ENCODE measurements at regions not wholly inside any gene's neighbourhood (a gene's known extent, or its start where the extent isn't known, plus 50 kb on each side); places are given as distances from the start of the nearest gene placed in this dataset.
"Not testable (repeated sequence)": the region's sequence is repeated elsewhere in the genome, so short reads cannot be mapped to it uniquely, and the experiment has no call there.

DNA sequence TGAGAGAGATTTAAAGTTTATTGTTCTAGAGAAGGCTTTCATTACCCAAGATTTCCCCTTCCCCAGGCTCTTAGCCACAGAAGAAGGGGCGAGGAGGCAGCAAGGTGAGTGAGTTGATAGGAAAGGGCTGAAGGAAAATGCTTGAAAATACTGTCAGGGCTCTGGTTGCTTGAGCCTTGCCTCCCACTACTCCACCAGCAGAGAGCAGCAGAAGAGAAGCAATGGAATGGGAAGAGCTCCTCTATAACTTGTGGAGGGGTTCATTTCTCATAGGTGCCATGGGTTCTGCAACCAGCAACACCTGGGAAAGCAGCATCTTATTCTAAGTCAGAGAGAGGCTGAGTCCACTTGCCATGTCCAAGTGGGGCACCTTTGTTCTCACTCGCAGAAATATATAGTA, 184.0 kb upstream of the CNTN6 start:
- Histone ChIP-seq H3K4me2 (no peak overlapping the region), H3K9me3 (no peaks in the 10 kb centered on the region), H3K4me3 (no peak overlapping the region), H3K27ac (no peak overlapping the region), H3K4me1 (no peaks in the 10 kb centered on the region)
- CTCF ChIA-PET: no interaction called here
- TF ChIP-seq POLR2AphosphoS2 (conservative IDR thresholded peaks at IDR 0.05; ENCODE audit: low read length) (no peak), FOSB (CRISPR knock-in tag; IDR thresholded peaks at IDR 0.05) (no peak), ZFP36 (IDR thresholded peaks at IDR 0.05; ENCODE audit: borderline replicate concordance, partially characterized antibody) (no peak), BHLHE40 (IDR thresholded peaks at IDR 0.05; ENCODE audit: low read depth, low read length) (no peak), HEYL (CRISPR knock-in tag; IDR thresholded peaks at IDR 0.05) (no peak), CBX8 (IDR thresholded peaks at IDR 0.05) (no peak), ZSCAN20 (CRISPR knock-in tag; IDR thresholded peaks at IDR 0.05) (no peak), HDAC2 (IDR thresholded peaks at IDR 0.05) (no peak), RAD21 (conservative IDR thresholded peaks at IDR 0.05 in 1 of 2, IDR thresholded peaks at IDR 0.05 in 1 of 2) (no peak)
- TF ChIP-seq, protein P1, sequence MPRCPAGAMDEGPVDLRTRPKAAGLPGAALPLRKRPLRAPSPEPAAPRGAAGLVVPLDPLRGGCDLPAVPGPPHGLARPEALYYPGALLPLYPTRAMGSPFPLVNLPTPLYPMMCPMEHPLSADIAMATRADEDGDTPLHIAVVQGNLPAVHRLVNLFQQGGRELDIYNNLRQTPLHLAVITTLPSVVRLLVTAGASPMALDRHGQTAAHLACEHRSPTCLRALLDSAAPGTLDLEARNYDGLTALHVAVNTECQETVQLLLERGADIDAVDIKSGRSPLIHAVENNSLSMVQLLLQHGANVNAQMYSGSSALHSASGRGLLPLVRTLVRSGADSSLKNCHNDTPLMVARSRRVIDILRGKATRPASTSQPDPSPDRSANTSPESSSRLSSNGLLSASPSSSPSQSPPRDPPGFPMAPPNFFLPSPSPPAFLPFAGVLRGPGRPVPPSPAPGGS (IDR thresholded peaks at IDR 0.05): no peak
- FAIRE-seq (no peak), DNase-seq (ENCODE audit: low read depth in 1 of 2, low spot score in 1 of 2) (no peak), ATAC-seq (no peak)
- WGBS (ENCODE audit: missing lambda C conversion rate): 9% methylated on average over 2 of the region's 2 CpGs
- POLR2A ChIA-PET: no interaction called here

DNA sequence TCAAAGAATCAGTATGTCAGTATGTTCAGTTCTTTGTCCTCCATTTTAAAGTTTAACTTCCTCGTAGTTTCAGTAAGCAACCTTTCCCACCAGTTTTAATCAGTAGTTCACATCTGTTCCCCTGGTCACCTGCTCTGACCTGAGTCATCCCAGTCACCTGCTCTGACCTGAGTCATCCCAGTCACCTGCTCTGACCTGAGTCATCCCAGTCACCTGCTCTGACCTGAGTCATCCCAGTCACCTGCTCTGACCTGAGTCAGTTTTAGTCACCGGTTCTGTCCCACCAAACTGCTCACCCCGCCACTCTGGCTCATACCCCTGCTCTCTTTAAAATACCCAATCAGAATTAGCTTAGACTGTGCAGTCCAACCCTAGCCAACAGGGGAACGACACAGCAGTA, 180.1 kb upstream of the CNTN6 start:
- ATAC-seq; POLR2A ChIA-PET; H3K4me3 ChIP-seq; DNase-seq (ENCODE audit: low read depth in 1 of 2, low spot score in 1 of 2); H3K4me2 ChIP-seq; FAIRE-seq; H3K4me1 ChIP-seq; H3K27ac ChIP-seq; H3K9me3 ChIP-seq: not testable (repeated sequence)
- CTCF ChIA-PET: interaction anchor here (0.9 kb wide), 1 partner anchor 11 kb away, joined by 3 read pairs; no protein-coding TSS in a partner anchor
- 5% methylated on average over 4 of the region's 4 CpGs for WGBS (ENCODE audit: missing lambda C conversion rate)

DNA sequence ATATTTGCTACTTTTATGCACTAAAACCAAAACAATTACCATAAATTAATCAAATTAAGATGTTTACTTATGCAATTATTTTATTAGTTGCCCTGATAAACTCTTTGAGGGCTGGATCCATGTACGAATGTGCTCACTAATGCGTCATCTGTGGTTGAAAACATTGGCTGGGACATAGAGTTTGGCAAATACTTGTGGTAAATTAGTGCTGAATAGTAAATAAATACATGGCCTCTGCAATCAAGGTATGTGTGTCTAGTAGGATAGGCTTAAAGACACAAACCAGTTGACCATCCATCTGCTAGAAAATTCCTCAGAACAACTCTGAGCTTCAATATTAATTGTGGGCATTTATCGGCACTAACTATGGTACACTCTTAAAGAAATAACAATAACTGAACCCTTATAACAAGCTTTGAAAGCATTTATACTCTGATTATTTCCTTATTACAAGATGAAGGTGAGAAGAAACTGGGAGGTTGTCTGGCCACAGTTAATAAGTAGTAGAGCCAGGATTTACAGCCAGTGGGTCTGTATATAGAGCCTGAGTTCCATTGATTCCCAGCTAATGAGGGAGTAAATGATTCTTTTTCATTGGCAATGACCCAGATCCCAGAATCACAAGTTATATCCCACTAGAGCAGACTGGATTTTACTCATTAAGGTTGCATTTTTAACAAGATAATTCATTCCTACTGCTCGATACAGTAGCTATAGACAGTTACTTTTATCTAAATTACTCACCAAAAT, 169.5 kb upstream of the CNTN6 start:
- FAIRE-seq (no peak), ATAC-seq (no peak), DNase-seq (ENCODE audit: low read depth in 1 of 2, low spot score in 1 of 2) (no peak)
- Histone ChIP-seq H3K4me2 (no peak overlapping the region), H3K4me3 (no peak overlapping the region), H3K9me3 (no peaks in the 10 kb centered on the region), H3K27ac (no peak overlapping the region), H3K4me1 (no peaks in the 10 kb centered on the region)
- POLR2A ChIA-PET: no interaction called here
- CTCF ChIA-PET: interaction anchor here (0.6 to 0.7 kb wide), 2 partner anchors 10 to 11 kb away, joined by 3 read pairs; no protein-coding TSS in a partner anchor
- TF ChIP-seq ZFP36 (IDR thresholded peaks at IDR 0.05; ENCODE audit: borderline replicate concordance, partially characterized antibody) (no peak), HOXA7 (CRISPR knock-in tag; IDR thresholded peaks at IDR 0.05) (no peak), HEYL (CRISPR knock-in tag; IDR thresholded peaks at IDR 0.05) (no peak), CHD2 (IDR thresholded peaks at IDR 0.05; ENCODE audit: low read length, partially characterized antibody) (no peak), POLR2AphosphoS2 (conservative IDR thresholded peaks at IDR 0.05; ENCODE audit: low read length) (no peak), KDM5A (IDR thresholded peaks at IDR 0.05) (no peak), ZC3H11A (IDR thresholded peaks at IDR 0.05) (no peak)
- WGBS (ENCODE audit: missing lambda C conversion rate): 8% methylated on average over 4 of the region's 4 CpGs

DNA sequence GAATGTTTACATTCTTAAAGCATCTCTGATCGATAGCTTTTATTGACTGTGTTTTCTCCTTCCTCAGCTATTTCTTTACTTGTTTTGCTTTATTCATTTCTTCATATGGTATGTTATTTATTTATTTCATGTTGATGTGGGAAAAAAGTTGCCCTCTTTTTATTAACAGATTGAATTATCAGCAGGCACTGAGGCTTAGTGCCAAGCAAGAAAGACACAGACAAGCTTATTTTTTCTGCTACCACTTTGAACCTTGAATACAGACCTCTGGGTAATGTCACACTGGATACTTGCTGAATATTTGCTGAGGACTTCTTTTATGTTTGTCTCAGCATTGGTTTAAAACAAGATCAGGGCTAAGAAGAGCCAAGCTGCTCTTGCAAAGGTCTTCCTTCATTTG, 162.0 kb upstream of the CNTN6 start:
- no peak for DNase-seq (ENCODE audit: low read depth in 1 of 2, low spot score in 1 of 2)
- WGBS (ENCODE audit: missing lambda C conversion rate): 24% methylated on average over 1 of the region's 1 CpG
- no peak overlapping the region for H3K27ac ChIP-seq
- H3K4me1 ChIP-seq: no peaks in the 10 kb centered on the region
- FAIRE-seq: no peak
- CTCF ChIA-PET: interaction anchor here (1.1 kb wide), 1 partner anchor 29 kb away, joined by 3 read pairs; no protein-coding TSS in a partner anchor
- POLR2A ChIA-PET: no interaction called here
- TF ChIP-seq JUN (IDR thresholded peaks at IDR 0.05) (no peak), ZSCAN20 (CRISPR knock-in tag; IDR thresholded peaks at IDR 0.05) (no peak), MAZ (IDR thresholded peaks at IDR 0.05; ENCODE audit: borderline replicate concordance, low read depth, low read length) (no peak), NPAS2 (CRISPR knock-in tag; IDR thresholded peaks at IDR 0.05; ENCODE audit: borderline replicate concordance) (no peak), RCOR1 (IDR thresholded peaks at IDR 0.05; ENCODE audit: low read depth, low read length) (no peak), TFCP2L1 (CRISPR knock-in tag; IDR thresholded peaks at IDR 0.05) (no peak), FOSL2 (IDR thresholded peaks at IDR 0.05) (no peak), FOSL2 (CRISPR knock-in tag; IDR thresholded peaks at IDR 0.05) (no peak), ESRRA (IDR thresholded peaks at IDR 0.05; ENCODE audit: borderline replicate concordance, low read length) (no peak), CHD4 (IDR thresholded peaks at IDR 0.05; ENCODE audit: borderline replicate concordance) (no peak), HOXA7 (CRISPR knock-in tag; IDR thresholded peaks at IDR 0.05) (no peak)
- TF ChIP-seq, protein P2, sequence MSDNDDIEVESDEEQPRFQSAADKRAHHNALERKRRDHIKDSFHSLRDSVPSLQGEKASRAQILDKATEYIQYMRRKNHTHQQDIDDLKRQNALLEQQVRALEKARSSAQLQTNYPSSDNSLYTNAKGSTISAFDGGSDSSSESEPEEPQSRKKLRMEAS (IDR thresholded peaks at IDR 0.05): no peak
- ATAC-seq: no peak
- no peak overlapping the region for H3K4me2 ChIP-seq
- H3K4me3 ChIP-seq: no peak overlapping the region
- no peaks in the 10 kb centered on the region for H3K9me3 ChIP-seq
